Stomach (tissue), 8 donors: ENCODE measurements at regions not wholly inside any gene's neighbourhood (a gene's known extent, or its start where the extent isn't known, plus 50 kb on each side); places are given as distances from the start of the nearest gene placed in this dataset.

Experiments
- DNase-seq, 2 donors: peaks; one replicate each; pipeline versions ENCODE4 v3.0.0 to v3.0.0-alpha.2; 2013 to 2019
- H3K27ac ChIP-seq, 5 donors: fragments of 200-600 bp in 4 of 5; sonication (generic) in 4 of 5; one replicate each; pipeline ENCODE4 v1.5.1; 2013 to 2019; ENCODE audit warnings: mild to moderate bottlenecking in 1 of 5, moderate library complexity in 1 of 5
- H3K27me3 ChIP-seq, 3 donors: fragments of 200-600 bp; sonication (generic); one replicate each; pipeline ENCODE4 v1.5.1; 2017 to 2019; ENCODE audit warnings: mixed run types in 1 of 3
- H3K36me3 ChIP-seq, 4 donors: fragments of 200-600 bp; sonication (generic); 1 replicate in 3 of 4; 2 replicates in 1 of 4; pipeline ENCODE4 v1.5.1; 2016 to 2019
- H3K4me1 ChIP-seq, 4 donors: fragments of 200-600 bp; sonication (generic); one replicate each; pipeline ENCODE4 v1.5.1; 2016 to 2019
- H3K4me3 ChIP-seq, 4 donors: fragments of 200-600 bp; sonication (generic) in 3 of 4; one replicate each; pipeline ENCODE4 v1.5.1; 2016 to 2019; ENCODE audit warnings: mild to moderate bottlenecking in 1 of 4
- H3K9me3 ChIP-seq, 4 donors: fragments of 200-600 bp; sonication (generic); one replicate each; pipeline ENCODE4 v1.5.1; 2016 to 2019
- EP300 ChIP-seq: sonication (generic); formaldehyde crosslinking; IDR thresholded peaks from one replicate; pipeline ENCODE4 v1.6.1; 2017; ENCODE audit warnings: antibody characterized with exemption
- POLR2A ChIP-seq, 4 donors: fragments of 450-650 bp; IDR thresholded peaks; one replicate each; pipeline ENCODE4 v1.6.1; 2016; ENCODE audit warnings: antibody characterized with exemption in 4 of 4, control low read depth in 2 of 4, mild to moderate bottlenecking in 1 of 4, moderate library complexity in 1 of 4
- POLR2AphosphoS5 ChIP-seq, 3 donors: sonication (generic); formaldehyde crosslinking; IDR thresholded peaks; one replicate each; pipeline ENCODE4 v1.6.1; 2016; ENCODE audit warnings: antibody characterized with exemption in 3 of 3
- WGBS, 5 donors: extraction: QIAGEN DNeasy Blood & Tissue Kit in 3 of 5; methylation state at CpG; one replicate each; pipeline versions ENCODE4 v1.1.5 to v1.1.7; 2013 to 2018; 5-methylcytosine and 5-hydroxymethylcytosine counted together
- intact Hi-C: fragments of 100-400 bp; cut with DNase I; formaldehyde crosslinking; loops from one replicate; pipeline ENCODE4 v1.15.1; 2023; ENCODE audit warnings: low total_unique reads
- TF ChIP-seq, protein P1 (sequence below), 7 experiments: fragments of 450-650 bp in 4 of 7; fragments of 200-600 bp in 3 of 7; sonication (generic) in 3 of 7; IDR thresholded peaks; one replicate each; pipeline ENCODE4 v1.5.1; 2016 to 2019; ENCODE audit warnings: antibody characterized with exemption in 7 of 7, control low read depth in 2 of 7, mild to moderate bottlenecking in 1 of 7
- donor health status: healthy with polysubstance abuse.
- donor health status: Bipolar disorder and iron deficiency.
- donor health status: healthy.

DNA sequence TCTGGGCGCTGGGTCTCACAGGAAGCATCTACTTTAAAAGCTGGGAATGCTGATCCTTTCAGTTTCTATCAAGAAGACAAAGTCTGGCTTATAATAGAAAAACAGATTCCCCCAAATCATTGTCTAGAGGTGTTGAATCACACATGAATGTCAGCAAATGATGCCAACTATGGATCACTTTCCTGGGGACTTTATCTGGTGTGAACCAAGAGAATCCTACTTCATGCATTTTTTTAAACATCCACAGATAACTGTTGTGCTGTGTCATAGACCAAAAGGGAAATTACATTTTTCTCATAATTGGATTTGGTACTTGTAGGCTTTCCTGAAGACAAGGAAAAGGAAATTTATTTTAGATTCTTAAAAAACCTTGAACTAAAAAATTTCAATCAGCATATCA, 132.7 kb downstream of the CD47 start:
- TF ChIP-seq POLR2A (IDR thresholded peaks at IDR 0.05) (no peak), EP300 (no peak), POLR2AphosphoS5 (IDR thresholded peaks at IDR 0.05) (no peak)
- TF ChIP-seq, protein P1, sequence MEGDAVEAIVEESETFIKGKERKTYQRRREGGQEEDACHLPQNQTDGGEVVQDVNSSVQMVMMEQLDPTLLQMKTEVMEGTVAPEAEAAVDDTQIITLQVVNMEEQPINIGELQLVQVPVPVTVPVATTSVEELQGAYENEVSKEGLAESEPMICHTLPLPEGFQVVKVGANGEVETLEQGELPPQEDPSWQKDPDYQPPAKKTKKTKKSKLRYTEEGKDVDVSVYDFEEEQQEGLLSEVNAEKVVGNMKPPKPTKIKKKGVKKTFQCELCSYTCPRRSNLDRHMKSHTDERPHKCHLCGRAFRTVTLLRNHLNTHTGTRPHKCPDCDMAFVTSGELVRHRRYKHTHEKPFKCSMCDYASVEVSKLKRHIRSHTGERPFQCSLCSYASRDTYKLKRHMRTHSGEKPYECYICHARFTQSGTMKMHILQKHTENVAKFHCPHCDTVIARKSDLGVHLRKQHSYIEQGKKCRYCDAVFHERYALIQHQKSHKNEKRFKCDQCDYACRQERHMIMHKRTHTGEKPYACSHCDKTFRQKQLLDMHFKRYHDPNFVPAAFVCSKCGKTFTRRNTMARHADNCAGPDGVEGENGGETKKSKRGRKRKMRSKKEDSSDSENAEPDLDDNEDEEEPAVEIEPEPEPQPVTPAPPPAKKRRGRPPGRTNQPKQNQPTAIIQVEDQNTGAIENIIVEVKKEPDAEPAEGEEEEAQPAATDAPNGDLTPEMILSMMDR (IDR thresholded peaks at IDR 0.05), result no peak
- Histone ChIP-seq H3K36me3 (no peaks in the 10 kb centered on the region), H3K27ac (peak overlapping the region; percentile 45 to 87 (median 81)), H3K9me3 (no peaks in the 10 kb centered on the region), H3K27me3 (no peaks in the 10 kb centered on the region), H3K4me3 (no peak overlapping the region), H3K4me1 (peaks cover 14 to 58% (median 38%) of the 10 kb centered on the region in 4 donors)
- no peak for DNase-seq
- WGBS, 5 donors, result 50 to 90% (median 85%) methylated on average over 1 of the region's 1 CpG
- intact Hi-C loops, result no loop called here

DNA sequence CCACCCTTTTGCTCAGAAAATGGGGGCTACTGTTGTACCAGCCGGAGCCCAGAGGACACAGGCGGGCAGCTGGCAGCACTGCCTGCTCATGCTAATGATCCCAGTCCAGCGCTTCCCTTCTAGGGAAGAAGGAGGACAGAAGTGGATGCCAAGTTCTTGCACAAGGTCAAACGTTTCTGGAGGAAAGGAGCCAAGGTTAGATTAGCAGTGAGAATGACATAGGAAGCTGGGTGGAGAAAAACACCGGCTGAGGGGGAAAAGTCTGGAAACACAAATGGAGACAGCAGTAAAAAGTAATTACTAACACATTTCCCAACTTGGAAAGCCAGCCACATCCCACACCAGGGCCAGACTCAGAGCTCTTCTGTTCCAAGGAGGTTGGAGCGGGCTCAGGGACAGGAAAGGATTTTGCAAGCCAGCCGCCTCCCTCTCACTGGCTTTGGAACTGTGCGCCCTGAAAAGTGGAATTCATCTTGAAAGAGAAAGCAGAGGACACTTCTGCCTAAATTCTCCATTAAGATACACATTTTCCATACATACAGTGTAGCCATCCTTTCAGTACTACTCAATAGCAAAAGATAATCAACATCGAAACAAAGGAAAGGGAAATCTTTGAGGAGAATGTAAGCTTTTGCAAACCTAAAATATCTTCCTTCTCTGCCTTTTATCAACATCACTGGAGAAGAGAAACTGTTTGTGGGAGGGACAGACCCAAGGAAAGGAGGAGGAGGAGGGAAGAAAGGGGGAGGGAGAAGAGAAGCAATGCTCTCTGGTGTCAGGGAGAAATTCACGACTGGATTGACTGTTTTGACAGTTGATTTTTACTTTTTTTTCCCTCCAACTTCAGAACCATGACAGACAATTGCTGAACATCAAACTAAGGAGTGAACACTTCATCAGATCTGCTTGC, 133.6 kb downstream of the CD47 start:
- no peaks in the 10 kb centered on the region for H3K36me3 ChIP-seq
- peak overlapping the region in 3 of 4 donors; percentile 12 to 15 (median 15) for H3K4me3 ChIP-seq
- H3K9me3 ChIP-seq, result no peaks in the 10 kb centered on the region
- H3K27me3 ChIP-seq, result no peaks in the 10 kb centered on the region
- peaks cover 14 to 50% (median 34%) of the 10 kb centered on the region in 4 donors for H3K4me1 ChIP-seq
- TF ChIP-seq POLR2AphosphoS5 (IDR thresholded peaks at IDR 0.05) (peak; percentile 57 to 85 (median 73)), POLR2A (IDR thresholded peaks at IDR 0.05) (no peak), EP300 (peak; percentile 8)
- TF ChIP-seq, protein P1 (IDR thresholded peaks at IDR 0.05), result no peak
- intact Hi-C loops, result no loop called here
- peak; percentile 66 to 87 for DNase-seq
- peak overlapping the region; percentile 80 to 89 (median 82) for H3K27ac ChIP-seq
- 14 to 37% (median 18%) methylated on average over 10 of the region's 10 CpGs for WGBS, 5 donors

DNA sequence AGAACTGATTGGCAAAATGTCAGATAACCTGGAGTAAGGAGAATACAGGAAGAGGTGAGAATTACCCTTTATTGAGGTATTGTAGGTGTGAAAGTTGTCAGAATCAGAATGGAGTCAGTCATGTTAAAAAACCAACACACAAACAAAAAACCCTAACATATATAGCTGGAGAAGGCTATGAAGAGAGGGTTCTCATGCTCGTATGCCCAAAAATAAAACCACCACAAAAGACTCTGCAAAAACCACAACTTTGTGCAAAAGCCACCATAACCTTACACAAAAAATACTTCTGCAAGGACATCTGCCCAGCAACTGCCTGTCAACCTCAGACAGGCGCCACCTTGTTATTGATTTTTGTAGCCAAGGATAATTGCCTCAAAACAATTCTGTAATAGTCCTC, 136.0 kb downstream of the CD47 start:
- DNase-seq, result no peak
- WGBS, 5 donors, result 69 to 80% (median 75%) methylated on average over 2 of the region's 2 CpGs
- Histone ChIP-seq H3K27ac (no peak overlapping the region), H3K4me3 (no peak overlapping the region), H3K27me3 (no peaks in the 10 kb centered on the region), H3K9me3 (no peaks in the 10 kb centered on the region), H3K4me1 (peaks cover 14 to 47% (median 27%) of the 10 kb centered on the region in 4 donors), H3K36me3 (no peaks in the 10 kb centered on the region)
- TF ChIP-seq POLR2A (IDR thresholded peaks at IDR 0.05) (no peak), POLR2AphosphoS5 (IDR thresholded peaks at IDR 0.05) (no peak), EP300 (no peak)
- TF ChIP-seq, protein P1 (IDR thresholded peaks at IDR 0.05), result no peak
- intact Hi-C loops, result no loop called here

DNA sequence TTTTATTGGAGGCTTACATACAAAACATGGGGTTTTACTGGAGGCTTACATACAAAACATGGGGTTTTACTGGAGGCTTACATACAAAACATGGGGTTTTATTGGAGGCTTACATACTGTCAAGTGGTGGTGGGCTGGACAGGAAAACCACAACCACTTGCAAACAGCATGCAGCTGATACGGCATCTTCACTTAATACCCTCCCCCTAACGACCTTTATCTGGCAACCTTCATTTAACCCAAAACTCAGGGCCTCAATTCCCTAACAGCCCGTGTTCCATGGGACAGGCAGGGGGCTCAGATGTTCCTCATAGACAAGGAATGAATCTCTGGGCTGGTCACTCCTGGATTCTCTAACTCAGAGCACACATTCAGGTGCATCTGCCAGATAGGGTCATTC, 137.1 kb downstream of the CD47 start:
- DNase-seq, result no peak
- Histone ChIP-seq H3K4me1 (peaks cover 13 to 45% (median 27%) of the 10 kb centered on the region in 4 donors), H3K4me3 (no peak overlapping the region), H3K27me3 (no peaks in the 10 kb centered on the region), H3K36me3 (no peaks in the 10 kb centered on the region), H3K9me3 (no peaks in the 10 kb centered on the region), H3K27ac (no peak overlapping the region)
- TF ChIP-seq EP300 (no peak), POLR2AphosphoS5 (IDR thresholded peaks at IDR 0.05) (no peak), POLR2A (IDR thresholded peaks at IDR 0.05) (no peak)
- TF ChIP-seq, protein P1 (IDR thresholded peaks at IDR 0.05), result no peak
- 55 to 78% (median 67%) methylated on average over 3 of the region's 3 CpGs for WGBS, 5 donors
- intact Hi-C loops, result no loop called here
